ENCODE measurements at regions not wholly inside any gene's neighbourhood (a gene's known extent, or its start where the extent isn't known, plus 50 kb on each side); places are given as distances from the start of the nearest gene placed in this dataset.
"Not testable (repeated sequence)": the region's sequence is repeated elsewhere in the genome, so short reads cannot be mapped to it uniquely, and the experiment has no call there.

DNA sequence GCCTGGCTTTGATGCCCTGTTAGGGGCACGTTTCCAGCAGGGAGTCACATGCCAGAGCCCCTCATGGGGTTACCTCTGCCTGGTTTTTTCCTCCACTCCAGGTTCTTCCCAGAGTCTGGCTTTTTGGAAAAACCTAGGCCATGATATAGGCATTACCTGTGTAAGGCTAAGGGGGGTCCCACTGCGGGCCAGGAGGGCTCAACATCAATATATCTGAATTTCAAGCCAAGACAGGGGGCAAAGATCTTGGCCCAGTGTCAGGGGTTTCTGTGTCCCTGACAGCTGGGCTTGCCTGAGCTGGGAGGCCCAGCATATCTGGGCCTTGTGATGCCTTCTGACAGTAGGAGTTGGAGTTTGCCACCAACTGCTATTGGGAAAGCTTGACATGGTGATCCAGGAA is 127.5 kb downstream of the POTEM start:
- H2AK5ac ChIP-seq (ENCODE audit: low read depth, low read length); H2BK20ac ChIP-seq (ENCODE audit: low read length); H3K4ac ChIP-seq (replicated peaks; ENCODE audit: insufficient read length, low read depth, low read length); H3K27ac ChIP-seq (ENCODE audit: low read depth, low read length); H3K23ac ChIP-seq (ENCODE audit: insufficient read length); H3K4me2 ChIP-seq (ENCODE audit: insufficient read depth in 1 of 2, low read depth in 2 of 2, low read length in 2 of 2); CTCF ChIA-PET (ENCODE audit: partially characterized antibody); H3K18ac ChIP-seq (ENCODE audit: extremely low read depth, low read length); H4K20me1 ChIP-seq (replicated peaks in 1 of 2; ENCODE audit: control insufficient read depth in 1 of 2, insufficient read depth in 2 of 2, low read length in 2 of 2); H3K79me2 ChIP-seq (ENCODE audit: control insufficient read depth in 1 of 2, insufficient read depth in 2 of 2, low read length in 2 of 2); POLR2A ChIA-PET (ENCODE audit: partially characterized antibody); H3K23me2 ChIP-seq (ENCODE audit: low read depth, low read length); FAIRE-seq; H3K4me1 ChIP-seq (replicated peaks in 1 of 4; ENCODE audit: control insufficient read depth in 3 of 4, insufficient read depth in 4 of 4, low read length in 3 of 4); H2BK12ac ChIP-seq (ENCODE audit: low read depth, low read length); H3K56ac ChIP-seq (replicated peaks; ENCODE audit: insufficient read length, low read depth, low read length); H2BK120ac ChIP-seq (replicated peaks; ENCODE audit: low read depth, low read length); H3K36me3 ChIP-seq (ENCODE audit: control insufficient read depth in 2 of 4, insufficient read depth in 4 of 4, low read length in 3 of 4); H2BK15ac ChIP-seq (ENCODE audit: low read length); DNase-seq (ENCODE audit: low read depth in 1 of 2, low spot score in 2 of 2); H2AFZ ChIP-seq (ENCODE audit: low read length); H4K5ac ChIP-seq (ENCODE audit: insufficient read length, low read depth, low read length); H3K4me3 ChIP-seq (ENCODE audit: extremely low read depth in 1 of 4, insufficient read depth in 2 of 4, low read depth in 3 of 4, low read length in 4 of 4); H3K14ac ChIP-seq (ENCODE audit: insufficient read length); H3K9ac ChIP-seq (replicated peaks in 1 of 4; ENCODE audit: extremely low read depth in 1 of 4, low read depth in 3 of 4, low read length in 3 of 4); H4K91ac ChIP-seq (replicated peaks; ENCODE audit: insufficient read length, low read length); H3K79me1 ChIP-seq (ENCODE audit: low read depth, low read length); H2BK5ac ChIP-seq (ENCODE audit: low read depth, low read length); H4K8ac ChIP-seq (ENCODE audit: extremely low read depth, insufficient read depth, low read length); H3K27me3 ChIP-seq (replicated peaks in 1 of 4; ENCODE audit: control insufficient read depth in 3 of 4, extremely low read depth in 1 of 4, insufficient read depth in 3 of 4, low read length in 3 of 4): not testable (repeated sequence)
- WGBS, 2 experiments (ENCODE audit: extremely low coverage in 1 of 2, insufficient coverage in 1 of 2, insufficient read length in 1 of 2, insufficient replicate concordance in 2 of 2, low coverage in 1 of 2, low lambda C conversion rate in 2 of 2, missing lambda C conversion rate in 1 of 2), result 61% methylated on average over 1 of the region's 2 CpGs; no CpG with 5 or more reads in 1 of the 2 experiments
- peaks cover 3 to 35% of the 10 kb centered on the region in 2 experiments; a peak in 3 of 4 replicates for H3K9me3 ChIP-seq (ENCODE audit: insufficient read depth in 2 of 2, low read depth in 1 of 2, low read length in 1 of 2)

DNA sequence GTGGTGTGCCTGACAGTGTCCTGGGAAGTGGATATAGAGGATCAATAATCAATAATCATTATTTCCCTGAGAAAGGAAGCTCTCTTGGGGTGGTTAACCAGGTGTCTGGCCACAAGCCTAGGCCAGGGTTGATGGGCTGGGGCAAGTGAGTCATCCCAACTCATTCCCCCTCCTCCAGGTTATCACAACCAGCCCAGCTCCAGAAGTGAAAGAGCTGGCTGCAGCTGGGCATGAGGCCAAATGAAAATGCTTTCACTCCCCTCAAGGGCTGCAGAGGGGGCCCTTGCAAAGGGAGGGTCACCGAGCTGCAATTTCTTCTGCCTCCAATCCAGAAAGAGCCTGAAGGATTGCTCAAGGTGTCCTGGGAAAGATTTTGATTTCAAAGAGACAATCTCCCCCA is 127.9 kb downstream of the POTEM start:
- H3K27me3 ChIP-seq (replicated peaks in 1 of 4; ENCODE audit: control insufficient read depth in 3 of 4, extremely low read depth in 1 of 4, insufficient read depth in 3 of 4, low read length in 3 of 4); H3K4me1 ChIP-seq (replicated peaks in 1 of 4; ENCODE audit: control insufficient read depth in 3 of 4, insufficient read depth in 4 of 4, low read length in 3 of 4); H3K36me3 ChIP-seq (ENCODE audit: control insufficient read depth in 2 of 4, insufficient read depth in 4 of 4, low read length in 3 of 4); H4K8ac ChIP-seq (ENCODE audit: extremely low read depth, insufficient read depth, low read length); H2BK20ac ChIP-seq (ENCODE audit: low read length); POLR2A ChIA-PET (ENCODE audit: partially characterized antibody); H2AK5ac ChIP-seq (ENCODE audit: low read depth, low read length); CTCF ChIA-PET (ENCODE audit: partially characterized antibody); H3K56ac ChIP-seq (replicated peaks; ENCODE audit: insufficient read length, low read depth, low read length); H3K18ac ChIP-seq (ENCODE audit: extremely low read depth, low read length); H4K91ac ChIP-seq (replicated peaks; ENCODE audit: insufficient read length, low read length); H3K14ac ChIP-seq (ENCODE audit: insufficient read length); H3K27ac ChIP-seq (ENCODE audit: low read depth, low read length); H4K20me1 ChIP-seq (replicated peaks in 1 of 2; ENCODE audit: control insufficient read depth in 1 of 2, insufficient read depth in 2 of 2, low read length in 2 of 2); H2BK120ac ChIP-seq (replicated peaks; ENCODE audit: low read depth, low read length); H3K4me2 ChIP-seq (ENCODE audit: insufficient read depth in 1 of 2, low read depth in 2 of 2, low read length in 2 of 2); H2BK12ac ChIP-seq (ENCODE audit: low read depth, low read length); H3K23me2 ChIP-seq (ENCODE audit: low read depth, low read length); H3K79me1 ChIP-seq (ENCODE audit: low read depth, low read length); H2BK5ac ChIP-seq (ENCODE audit: low read depth, low read length); H3K79me2 ChIP-seq (ENCODE audit: control insufficient read depth in 1 of 2, insufficient read depth in 2 of 2, low read length in 2 of 2); H3K4me3 ChIP-seq (ENCODE audit: extremely low read depth in 1 of 4, insufficient read depth in 2 of 4, low read depth in 3 of 4, low read length in 4 of 4); H4K5ac ChIP-seq (ENCODE audit: insufficient read length, low read depth, low read length); H3K4ac ChIP-seq (replicated peaks; ENCODE audit: insufficient read length, low read depth, low read length); H3K9ac ChIP-seq (replicated peaks in 1 of 4; ENCODE audit: extremely low read depth in 1 of 4, low read depth in 3 of 4, low read length in 3 of 4); FAIRE-seq; DNase-seq (ENCODE audit: low read depth in 1 of 2, low spot score in 2 of 2); H2BK15ac ChIP-seq (ENCODE audit: low read length); H2AFZ ChIP-seq (ENCODE audit: low read length); H3K23ac ChIP-seq (ENCODE audit: insufficient read length): not testable (repeated sequence)
- peaks cover 3 to 38% of the 10 kb centered on the region in 2 experiments; a peak in 3 of 4 replicates for H3K9me3 ChIP-seq (ENCODE audit: insufficient read depth in 2 of 2, low read depth in 1 of 2, low read length in 1 of 2)
- WGBS, 2 experiments (ENCODE audit: extremely low coverage in 1 of 2, insufficient coverage in 1 of 2, insufficient read length in 1 of 2, insufficient replicate concordance in 2 of 2, low coverage in 1 of 2, low lambda C conversion rate in 2 of 2, missing lambda C conversion rate in 1 of 2), result no CpG with 5 or more reads among the region's 1 CpG
